Activated T-cell treated with anti-CD3 and anti-CD28 coated beads for 48 hours (primary cell): ENCODE measurements at regions not wholly inside any gene's neighbourhood (a gene's known extent, or its start where the extent isn't known, plus 50 kb on each side); places are given as distances from the start of the nearest gene placed in this dataset.
"Not testable (repeated sequence)": the region's sequence is repeated elsewhere in the genome, so short reads cannot be mapped to it uniquely, and the experiment has no call there.

Experiments
- DNase-seq: peaks from one replicate; pipeline ENCODE4 v3.0.0-alpha.2; 2020; ENCODE audit warnings: low read depth

DNA sequence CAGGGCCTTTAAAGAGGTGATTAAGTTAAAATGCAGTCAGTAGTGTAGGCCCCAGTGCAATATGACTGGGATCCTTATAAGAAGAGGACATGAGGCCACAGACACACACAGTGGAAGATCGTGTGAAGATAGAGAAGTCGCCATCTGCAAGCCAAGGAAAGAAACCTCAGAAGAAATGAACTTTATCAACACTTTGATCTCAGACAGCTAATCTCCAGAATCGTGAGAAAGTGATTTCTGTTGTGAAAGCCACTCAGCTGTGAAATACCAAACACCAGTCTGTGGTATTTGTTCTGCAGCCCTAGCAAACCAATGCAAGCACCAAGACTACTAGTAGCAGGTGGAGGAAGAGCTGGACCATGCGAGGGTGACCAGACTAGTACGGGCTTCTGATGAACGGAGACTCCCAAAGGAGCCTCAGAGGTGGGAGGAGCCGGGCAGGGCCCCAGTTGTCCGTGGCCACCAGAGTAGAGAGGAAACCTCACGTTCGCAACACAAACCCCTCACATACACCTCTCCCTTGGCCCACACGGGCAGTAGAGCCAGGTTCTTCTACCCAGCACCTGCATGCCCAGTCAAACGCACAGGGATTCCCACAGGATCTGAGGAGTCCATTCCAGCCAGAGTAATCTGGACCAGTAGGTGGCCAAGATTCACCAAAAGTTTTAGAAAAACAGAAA, 243.0 kb downstream of the TTC8 start:
- DNase-seq, result no peak

GRCh38 chr14:89078021-89078795, 253.8 kb downstream of the TTC8 start:
- no peak for DNase-seq

GRCh38 chr14:89085231-89085731, 260.8 kb downstream of the TTC8 start:
- DNase-seq, result no peak

- DNase-seq, result no peak
Measured at GRCh38 chr14:89085737-89086382, 261.4 kb downstream of the TTC8 start.

DNA sequence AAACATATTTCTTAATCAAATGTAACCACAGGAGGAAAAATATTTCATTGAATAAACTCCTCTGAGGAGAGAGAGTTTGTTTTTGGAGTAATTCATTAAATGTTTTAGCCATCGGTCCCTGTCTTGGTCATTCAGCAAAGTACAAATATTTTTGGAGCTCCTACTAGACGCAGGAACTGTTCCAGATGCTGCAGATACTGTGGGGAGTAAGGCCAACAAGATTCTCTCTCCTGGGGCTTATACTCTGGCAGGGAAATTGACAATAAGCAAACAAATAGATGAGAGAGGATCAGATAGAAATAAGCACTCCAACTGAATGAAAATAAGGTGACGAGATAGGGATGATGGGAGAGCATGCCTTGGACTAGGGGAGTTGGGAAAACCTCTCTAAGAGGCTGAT, 264.1 kb downstream of the TTC8 start:
- no peak for DNase-seq

- no peak for DNase-seq
Measured at GRCh38 chr14:89089330-89089729, 264.9 kb downstream of the TTC8 start.

GRCh38 chr14:89091781-89092180, 267.3 kb downstream of the TTC8 start:
- no peak for DNase-seq

- DNase-seq, result no peak
Measured at GRCh38 chr14:89093083-89093730, 268.8 kb downstream of the TTC8 start.

DNA sequence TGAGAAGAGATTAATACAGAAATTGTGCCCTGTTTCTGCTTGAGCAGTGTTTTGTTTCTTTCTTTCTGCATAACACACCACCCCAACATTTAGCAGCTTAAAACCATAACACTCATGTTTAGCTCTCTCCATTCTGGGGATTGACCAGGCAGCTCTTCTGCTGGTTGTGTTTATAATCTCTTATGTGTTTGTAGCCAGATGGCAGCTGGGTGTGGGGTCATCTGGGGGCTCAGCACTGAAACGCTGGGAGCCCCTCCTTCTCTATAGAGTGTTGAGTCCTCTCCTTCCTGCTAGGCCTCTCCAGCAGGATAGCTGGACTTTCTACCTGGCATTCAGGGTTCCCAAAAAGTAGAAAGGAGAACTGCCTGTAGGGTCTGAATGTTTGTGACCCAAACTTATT, 270.6 kb downstream of the TTC8 start:
- no peak for DNase-seq

DNA sequence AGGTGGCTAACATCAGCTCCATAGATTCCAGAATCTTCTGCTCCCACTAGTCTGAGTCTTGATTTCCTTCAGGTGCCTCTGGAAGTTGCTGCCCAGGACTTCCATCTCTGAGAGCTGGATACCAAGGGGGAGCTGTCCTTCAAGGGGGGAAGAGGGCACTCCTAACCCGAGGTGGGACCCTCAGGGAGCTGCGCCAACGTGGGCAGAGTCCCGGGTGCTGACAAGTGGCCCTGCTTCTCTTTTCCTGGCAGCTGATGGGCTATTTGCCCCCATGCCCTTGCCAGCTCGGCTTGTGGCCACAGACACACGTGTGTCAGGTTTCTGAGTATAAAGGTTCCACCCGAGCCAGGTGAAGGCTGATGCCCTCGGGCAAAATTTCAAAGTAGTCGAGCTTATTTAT, 272.5 kb downstream of the TTC8 start:
- DNase-seq, result no peak

- DNase-seq, result no peak
Measured at GRCh38 chr14:89098254-89098653, 273.8 kb downstream of the TTC8 start.

GRCh38 chr14:89104171-89104817, 279.8 kb downstream of the TTC8 start:
- not testable (repeated sequence) for DNase-seq

- not testable (repeated sequence) for DNase-seq
Measured at GRCh38 chr14:89104861-89105260, 280.4 kb downstream of the TTC8 start.
